B cell (primary cell): ENCODE measurements at regions not wholly inside any gene's neighbourhood (a gene's known extent, or its start where the extent isn't known, plus 50 kb on each side); places are given as distances from the start of the nearest gene placed in this dataset.

Experiments used
- ATAC-seq: fragments of 200-7000 bp; cut with Tn5 transposase; one replicate; pipeline ENCODE4 v1.10.0; 2021; ENCODE audit warnings: low read depth, mild to moderate bottlenecking, moderate number of reproducible peaks, moderate library complexity
- CTCF ChIA-PET: fragments of 350-600 bp; sonication (Branson Sonifier 250); formaldehyde crosslinking; loops from one replicate; lab custom pipeline; 2021; ENCODE audit warnings: antibody characterized with exemption, inconsistent platforms; lab: Charles Lee
- POLR2A ChIA-PET: fragments of 350-600 bp; sonication (Branson Sonifier 250); formaldehyde crosslinking; loops from one replicate; lab custom pipeline; 2021; ENCODE audit warnings: antibody characterized with exemption; lab: Charles Lee
- DNase-seq: peaks from one replicate; pipeline ENCODE4 v3.0.0; 2013
- H2AFZ ChIP-seq: 2 replicates; pipeline ENCODE4 v1.6.1; 2012; ENCODE audit warnings: mild to moderate bottlenecking, low read depth, low read length; ENCODE audit not compliant: insufficient read depth, poor library complexity, severe bottlenecking
- H3K27ac ChIP-seq, 2 donors: 1 replicate in 1 of 2; 2 replicates in 1 of 2; pipeline ENCODE4 v1.5.1; 2012 to 2013; ENCODE audit warnings: low read length in 2 of 2, mild to moderate bottlenecking in 2 of 2, moderate library complexity in 1 of 2
- H3K27me3 ChIP-seq, 4 experiments: fragments of 200-600 bp in 1 of 4; sonication (generic) in 1 of 4; replicated peaks in 1 of 4; 1 replicate in 2 of 4; 2 replicates in 2 of 4; pipeline versions ENCODE4 v1.6.1 to v1.7.0; 2013 to 2016; ENCODE audit warnings: low read length in 3 of 4, mild to moderate bottlenecking in 2 of 4, mixed read lengths in 1 of 4, moderate library complexity in 1 of 4; ENCODE audit not compliant: insufficient read depth in 4 of 4, control insufficient read depth in 3 of 4; ENCODE audit errors: control extremely low read depth in 1 of 4
- H3K36me3 ChIP-seq, 2 experiments: replicated peaks in 1 of 2; 1 replicate in 1 of 2; 2 replicates in 1 of 2; pipeline versions ENCODE4 v1.6.1 to v1.7.1; 2013; ENCODE audit warnings: low read length in 1 of 2; ENCODE audit not compliant: insufficient read depth in 2 of 2, control insufficient read depth in 1 of 2; ENCODE audit errors: control extremely low read depth in 1 of 2, extremely low read depth in 1 of 2
- H3K4me1 ChIP-seq, 2 donors: fragments of 200-600 bp in 1 of 2; sonication (generic) in 1 of 2; 1 replicate in 1 of 2; 2 replicates in 1 of 2; pipeline versions ENCODE4 v1.5.1 to v1.6.1; 2013 to 2017; ENCODE audit warnings: low read length in 2 of 2; ENCODE audit not compliant: control insufficient read depth in 2 of 2, insufficient read depth in 2 of 2
- H3K4me2 ChIP-seq: replicated peaks from 2 replicates; pipeline ENCODE3; 2012; ENCODE audit warnings: mild to moderate bottlenecking, low read depth, low read length; ENCODE audit not compliant: poor library complexity, severe bottlenecking
- H3K4me3 ChIP-seq, 5 experiments: fragments of 200-600 bp in 1 of 5; sonication (generic) in 1 of 5; 1 replicate in 3 of 5; 2 replicates in 2 of 5; pipeline versions ENCODE4 v1.5.1 to v1.7.0; 2011 to 2016; ENCODE audit warnings: low read length in 4 of 5, mild to moderate bottlenecking in 4 of 5, low read depth in 2 of 5, control low read depth in 1 of 5, moderate library complexity in 1 of 5; ENCODE audit not compliant: insufficient read depth in 1 of 5; ENCODE audit errors: control extremely low read depth in 1 of 5, extremely low read depth in 1 of 5
- H3K79me2 ChIP-seq: fragments of 200-600 bp; sonication (generic); one replicate; pipeline ENCODE4 v1.6.0; 2016; ENCODE audit warnings: low read length; ENCODE audit not compliant: control insufficient read depth, insufficient read depth
- H3K9ac ChIP-seq: fragments of 200-600 bp; sonication (generic); 2 replicates; pipeline ENCODE4 v1.6.1; 2017; ENCODE audit warnings: mild to moderate bottlenecking, low read length, moderate library complexity
- H3K9me3 ChIP-seq, 3 donors: one replicate each; pipeline versions ENCODE4 v1.6.1 to v1.7.1; 2013; ENCODE audit warnings: low read length in 2 of 3; ENCODE audit not compliant: control insufficient read depth in 2 of 3, insufficient read depth in 1 of 3; ENCODE audit errors: control extremely low read depth in 1 of 3
- H4K20me1 ChIP-seq: 2 replicates; pipeline ENCODE4 v1.6.0; 2012; ENCODE audit warnings: mild to moderate bottlenecking, low read length; ENCODE audit not compliant: insufficient read depth, control insufficient read depth, poor library complexity, severe bottlenecking
- H3K27ac Mint-ChIP-seq: one replicate; pipeline ENCODE4 v1.8.0; 2021; ENCODE audit warnings: mixed read lengths
- H3K27me3 Mint-ChIP-seq: one replicate; pipeline ENCODE4 v1.8.0; 2021; ENCODE audit warnings: mixed read lengths
- H3K4me1 Mint-ChIP-seq: one replicate; pipeline ENCODE4 v1.8.0; 2021; ENCODE audit warnings: mixed read lengths
- H3K4me3 Mint-ChIP-seq: one replicate; pipeline ENCODE4 v1.8.0; 2021; ENCODE audit warnings: mixed read lengths
- H3K9me3 Mint-ChIP-seq: one replicate; pipeline ENCODE4 v1.8.0; 2022; ENCODE audit warnings: mixed read lengths; ENCODE audit not compliant: insufficient read depth
- CTCF ChIP-seq: fragments of 200-600 bp; IDR thresholded peaks from one replicate; pipeline ENCODE4 v1.8.0; 2022; ENCODE audit warnings: antibody characterized with exemption, mild to moderate bottlenecking
- EZH2 ChIP-seq: IDR thresholded peaks from 2 replicates; pipeline ENCODE4 v1.6.1; 2012; ENCODE audit warnings: borderline replicate concordance, low read depth, mild to moderate bottlenecking, moderate library complexity, low read length; ENCODE audit not compliant: insufficient read depth, poor library complexity, severe bottlenecking
- WGBS: methylation state at CpG from one replicate; pipeline ENCODE4 v1.1.5; 2013; ENCODE audit warnings: missing lambda C conversion rate; ENCODE audit not compliant: insufficient coverage; 5-methylcytosine and 5-hydroxymethylcytosine counted together
- intact Hi-C: fragments of 100-400 bp; cut with micrococcal nuclease; formaldehyde crosslinking; loops from one replicate; pipeline ENCODE4 v1.10.0; 2022

DNA sequence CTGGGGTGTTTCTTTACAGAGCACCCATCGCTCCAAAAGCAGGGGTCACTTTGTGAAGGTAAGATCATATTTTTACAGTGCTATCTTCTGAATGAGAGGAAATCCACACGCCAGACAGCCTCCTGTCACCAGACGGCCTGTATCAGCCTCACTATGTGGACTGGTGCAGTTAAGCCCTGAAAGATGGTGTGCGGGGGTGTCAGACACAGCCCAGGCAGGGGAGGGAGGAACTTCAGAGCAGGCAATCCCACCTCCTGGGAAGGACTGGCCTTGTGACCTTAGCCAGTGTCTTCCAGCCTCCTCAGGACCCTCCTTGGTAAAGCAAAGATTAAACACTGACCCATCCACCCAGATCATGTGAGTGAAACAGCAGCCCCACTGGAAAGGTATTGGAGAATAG lies 249.4 kb upstream of the CTAGE1 start:
- Histone ChIP-seq H3K27ac (no peak overlapping the region), H4K20me1 (no peaks in the 10 kb centered on the region), H3K4me3 (no peak overlapping the region), H3K9me3 (peaks cover 0 to 4% (median 2%) of the 10 kb centered on the region in 3 donors), H3K4me1 (no peaks in the 10 kb centered on the region), H2AFZ (no peak overlapping the region), H3K4me2 (no peak overlapping the region), H3K79me2 (no peaks in the 10 kb centered on the region), H3K27me3 (no peaks in the 10 kb centered on the region), H3K36me3 (no peaks in the 10 kb centered on the region), H3K9ac (no peak overlapping the region)
- Mint-ChIP-seq H3K27me3 (no peaks in the 10 kb centered on the region), H3K4me3 (no peak overlapping the region), H3K4me1 (no peaks in the 10 kb centered on the region), H3K9me3 (peaks cover 10% of the 10 kb centered on the region), H3K27ac (no peak overlapping the region)
- DNase-seq (no peak), ATAC-seq (no peak)
- intact Hi-C loops, result no loop called here
- CTCF ChIA-PET, result no interaction called here
- no peak for TF ChIP-seq CTCF
- no peak for TF ChIP-seq EZH2
- POLR2A ChIA-PET, result no interaction called here
- WGBS, result 93% methylated on average over 4 of the region's 4 CpGs

DNA sequence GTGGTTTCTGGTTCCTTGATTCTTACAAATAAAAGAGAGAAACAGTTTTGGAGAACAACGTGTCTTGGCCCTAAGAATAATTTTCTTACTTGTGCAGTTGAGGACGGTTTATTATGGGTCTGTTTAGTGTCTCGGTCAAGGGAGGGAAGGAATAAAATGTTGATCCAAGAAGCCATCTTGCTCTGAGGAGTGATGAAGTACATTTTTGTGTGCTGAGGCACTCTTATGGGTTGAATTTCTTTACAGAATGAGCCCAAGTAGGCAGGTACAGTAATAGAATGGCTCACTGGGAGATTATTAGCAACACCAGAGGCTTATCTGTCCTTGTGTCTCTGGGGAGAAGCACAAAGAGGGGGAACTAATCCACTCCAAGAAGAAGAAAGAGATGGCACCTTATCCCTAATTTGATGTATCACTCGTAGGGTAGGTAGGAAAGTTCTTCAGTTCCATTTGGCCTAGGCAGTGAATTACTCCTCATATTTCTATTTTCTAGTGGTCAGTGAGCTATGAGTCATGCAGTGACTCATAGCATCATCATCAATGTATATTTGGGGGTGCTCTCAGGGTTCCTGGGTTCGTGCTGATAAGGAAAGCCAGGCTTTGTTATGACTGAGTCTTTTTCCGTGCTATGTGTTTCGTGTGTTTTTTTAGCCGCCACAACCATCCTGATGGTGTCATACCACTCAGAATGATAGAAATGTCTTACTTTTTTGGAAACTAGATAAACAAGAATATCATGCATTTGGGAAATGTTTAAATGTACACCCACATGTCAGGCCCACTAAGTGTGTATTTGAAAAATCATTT lies 250.1 kb upstream of the CTAGE1 start:
- TF ChIP-seq CTCF (no peak), EZH2 (no peak)
- no peak overlapping the region for H3K27ac ChIP-seq
- Mint-ChIP-seq H3K27ac (no peak overlapping the region), H3K9me3 (peaks cover 9% of the 10 kb centered on the region), H3K27me3 (no peaks in the 10 kb centered on the region), H3K4me3 (no peak overlapping the region), H3K4me1 (no peaks in the 10 kb centered on the region)
- no peaks in the 10 kb centered on the region for H3K4me1 ChIP-seq
- DNase-seq (no peak), ATAC-seq (no peak)
- ChIA-PET CTCF (no interaction called here), POLR2A (no interaction called here)
- no peaks in the 10 kb centered on the region for H3K36me3 ChIP-seq
- no peak overlapping the region for H3K4me2 ChIP-seq
- no peak overlapping the region for H3K9ac ChIP-seq
- WGBS, result 74% methylated on average over 3 of the region's 8 CpGs
- no peaks in the 10 kb centered on the region for H3K79me2 ChIP-seq
- no peak overlapping the region for H2AFZ ChIP-seq
- H3K27me3 ChIP-seq, result no peaks in the 10 kb centered on the region
- H3K9me3 ChIP-seq, result peaks cover 0 to 4% (median 2%) of the 10 kb centered on the region in 3 donors
- H3K4me3 ChIP-seq, result no peak overlapping the region
- no peaks in the 10 kb centered on the region for H4K20me1 ChIP-seq
- intact Hi-C loops, result no loop called here
